GM12892 (cell line): ENCODE measurements at regions not wholly inside any gene's neighbourhood (a gene's known extent, or its start where the extent isn't known, plus 50 kb on each side); places are given as distances from the start of the nearest gene placed in this dataset.

ENCODE experiments used
- DNase-seq: peaks from one replicate; pipeline ENCODE4 v3.0.0; 2011; ENCODE audit not compliant: insufficient read length
- FAIRE-seq: peaks from 2 replicates; lab custom pipeline; 2011; peaks lifted over from hg19 to GRCh38; lab: Jason Lieb, UNC
- POLR2A ChIP-seq: IDR thresholded peaks from 2 replicates; pipeline ENCODE4 v1.6.1; 2011; ENCODE audit warnings: low read depth, low read length, control low read depth
- POLR2AphosphoS5 ChIP-seq: IDR thresholded peaks from 2 replicates; pipeline ENCODE4 v1.6.1; 2011; ENCODE audit warnings: low read depth, low read length, control low read depth
- TAF1 ChIP-seq: IDR thresholded peaks from 2 replicates; pipeline ENCODE4 v1.6.1; 2011; ENCODE audit warnings: low read depth, mild to moderate bottlenecking, control low read depth, low read length, borderline replicate concordance

DNA sequence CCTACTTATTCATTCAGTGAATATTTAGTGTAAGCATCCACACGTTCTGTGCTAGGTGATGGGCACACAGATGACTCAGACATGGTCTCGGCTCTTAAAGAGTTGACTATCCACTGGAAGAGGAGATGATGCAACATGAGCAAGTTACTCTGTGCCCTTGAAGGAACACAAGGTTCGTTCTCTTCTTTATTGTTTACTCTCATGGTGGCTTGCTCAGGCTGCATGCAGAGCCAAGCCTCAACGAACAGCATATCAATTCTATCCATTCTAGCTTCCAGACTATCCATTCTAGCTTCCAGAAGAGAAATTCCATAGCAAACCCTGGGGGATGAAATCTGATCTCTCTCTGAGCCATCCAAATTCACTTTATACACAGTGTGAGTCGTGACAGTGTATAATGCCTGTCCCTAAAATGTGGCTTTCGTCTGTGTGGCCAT, 68.1 kb upstream of the CTAGE1 start:
- DNase-seq (no peak), FAIRE-seq (no peak)
- TF ChIP-seq POLR2AphosphoS5 (no peak), POLR2A (no peak), TAF1 (no peak)

DNA sequence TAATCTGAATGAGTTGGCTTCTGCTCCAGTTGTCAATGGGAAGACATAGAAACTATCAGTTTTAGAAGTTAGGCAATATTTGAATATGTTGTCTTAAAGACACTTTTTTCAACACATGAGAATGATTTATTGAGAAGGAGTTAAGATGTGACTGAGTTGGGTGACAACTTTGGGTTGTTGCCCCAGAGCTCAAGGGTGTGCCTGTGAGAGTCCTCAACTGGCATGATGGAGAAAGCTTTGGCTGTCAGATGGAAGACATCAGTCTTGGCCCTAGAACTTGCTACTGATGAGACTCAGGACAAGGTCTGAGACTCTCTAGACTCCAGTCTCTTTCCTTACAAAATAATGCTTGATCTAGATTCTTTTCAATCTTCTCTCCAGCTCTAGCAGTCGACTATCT, 69.0 kb upstream of the CTAGE1 start:
- FAIRE-seq (no peak), DNase-seq (no peak)
- TF ChIP-seq POLR2A (no peak), TAF1 (no peak), POLR2AphosphoS5 (no peak)

DNA sequence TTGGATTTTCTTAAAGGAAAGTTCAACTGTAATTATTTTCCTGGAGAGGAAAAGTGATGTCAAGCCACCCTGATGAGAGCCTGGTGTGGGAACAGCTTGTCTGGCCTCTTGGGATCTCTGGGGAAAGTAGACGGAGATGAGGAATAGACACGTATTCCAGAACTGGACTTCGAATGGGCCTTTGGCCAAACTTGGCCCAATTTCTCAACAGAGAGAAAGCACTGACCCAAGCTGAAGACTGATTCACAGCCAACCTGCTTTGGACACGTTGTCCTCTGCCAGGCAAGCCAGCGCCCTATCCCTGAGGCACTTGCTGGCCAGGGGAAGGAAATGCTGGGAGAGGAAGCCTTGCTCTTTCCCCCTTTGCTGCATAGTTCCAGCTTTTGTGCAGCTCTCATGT, 70.8 kb upstream of the CTAGE1 start:
- DNase-seq (no peak), FAIRE-seq (no peak)
- no peak for TF ChIP-seq POLR2A
- TF ChIP-seq TAF1, result no peak
- no peak for TF ChIP-seq POLR2AphosphoS5

DNA sequence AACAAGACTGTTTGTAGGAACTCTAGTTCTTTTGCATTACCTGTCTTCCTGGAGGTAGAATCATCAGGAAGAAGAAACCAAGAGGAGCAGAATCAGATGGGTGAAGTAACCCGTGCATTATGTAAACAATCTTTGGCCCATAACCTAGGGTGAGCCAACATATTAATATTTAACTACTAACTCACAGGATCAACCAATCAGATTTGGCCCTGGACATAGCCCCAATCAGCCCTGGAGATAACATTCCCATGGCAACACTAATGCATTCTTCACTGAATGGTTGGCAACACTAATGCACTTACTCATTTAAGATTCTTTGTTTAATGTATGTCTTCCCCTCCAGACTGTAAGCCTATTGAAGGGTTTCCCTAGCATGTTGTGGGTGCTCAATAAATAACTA, 72.0 kb upstream of the CTAGE1 start:
- DNase-seq, result no peak
- no peak for TF ChIP-seq POLR2AphosphoS5
- no peak for FAIRE-seq

DNA sequence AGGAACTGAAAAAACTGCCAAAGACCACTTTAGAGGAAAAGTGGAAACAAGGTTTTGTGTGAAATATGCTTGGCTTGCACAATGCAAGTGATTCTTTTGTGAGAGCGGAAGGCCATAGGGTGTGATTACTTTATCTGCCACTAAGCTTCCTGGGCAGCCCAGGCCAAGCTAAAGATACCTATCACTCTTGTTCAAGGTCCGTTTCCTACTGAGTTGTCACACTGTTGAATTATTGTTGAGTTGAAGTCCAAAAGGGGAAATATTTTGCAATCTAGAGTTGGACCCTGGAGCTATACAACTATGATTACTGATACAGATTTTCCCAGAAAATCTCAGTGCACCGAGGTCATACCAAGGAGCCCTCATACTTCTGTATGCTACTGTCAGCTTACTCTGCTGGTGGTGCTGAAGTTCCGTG, 72.7 kb upstream of the CTAGE1 start:
- DNase-seq, result no peak
- FAIRE-seq, result no peak
- TF ChIP-seq TAF1, result no peak
- no peak for TF ChIP-seq POLR2A
- no peak for TF ChIP-seq POLR2AphosphoS5

DNA sequence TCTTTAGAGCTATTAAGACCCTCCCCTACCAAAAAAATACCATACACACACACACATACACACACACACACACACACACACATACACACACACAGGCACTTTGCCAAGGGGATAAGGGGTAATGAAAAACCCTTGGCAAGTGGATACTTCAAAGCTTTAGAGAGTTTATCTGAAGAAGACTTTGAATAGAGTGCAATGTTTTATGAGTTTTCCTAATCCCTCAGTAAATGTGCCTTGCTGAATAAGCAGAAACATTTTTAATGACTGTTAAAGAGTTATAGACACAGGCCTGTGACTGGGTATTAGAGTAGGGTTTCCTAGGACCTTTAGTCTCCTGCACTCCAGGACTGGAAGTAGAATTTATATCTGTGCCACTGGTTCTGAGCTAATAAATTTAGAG, 75.5 kb upstream of the CTAGE1 start:
- DNase-seq (no peak), FAIRE-seq (no peak)
- TF ChIP-seq POLR2AphosphoS5, result no peak
- no peak for TF ChIP-seq TAF1
- TF ChIP-seq POLR2A, result no peak

DNA sequence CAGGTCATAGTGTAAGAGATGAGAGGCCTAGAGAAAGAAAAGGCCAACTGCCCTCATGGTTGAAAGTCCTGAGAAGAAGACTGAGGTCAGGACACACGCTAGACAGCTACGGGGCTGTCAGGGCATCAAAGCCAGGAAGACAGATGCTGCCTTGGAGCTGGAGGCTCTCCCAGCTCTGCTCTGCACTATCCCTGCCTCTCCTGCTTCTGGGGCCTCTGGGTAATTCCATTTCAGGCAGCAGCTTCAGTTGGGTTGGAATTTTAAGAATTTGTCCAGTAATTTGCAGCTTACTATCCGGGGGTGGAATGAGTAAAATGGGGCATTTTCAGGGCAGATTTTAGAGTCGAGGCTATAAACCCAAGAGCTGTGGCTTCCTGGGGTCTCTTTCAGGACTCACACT, 76.2 kb upstream of the CTAGE1 start:
- DNase-seq (no peak), FAIRE-seq (no peak)
- TF ChIP-seq POLR2A, result no peak
- TF ChIP-seq POLR2AphosphoS5, result no peak
- TF ChIP-seq TAF1, result no peak

DNA sequence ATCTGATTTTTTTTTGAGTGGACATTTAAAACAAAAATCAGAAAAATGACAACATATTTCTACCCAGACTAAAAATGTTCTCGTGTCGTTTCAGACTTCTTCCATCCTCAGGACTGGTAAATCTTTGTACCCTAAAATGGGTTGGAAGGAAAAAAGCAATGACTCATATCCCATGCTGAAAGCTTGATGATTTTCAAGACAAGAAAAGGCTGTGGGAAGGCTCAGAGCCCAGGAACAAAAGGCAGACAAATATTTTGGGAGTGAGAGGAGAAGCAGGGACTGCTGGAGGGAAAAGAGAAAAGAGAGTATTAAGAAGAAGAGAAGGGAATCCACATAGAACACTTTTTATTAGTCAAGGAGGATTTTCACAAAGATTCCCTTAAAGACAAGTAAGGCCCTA, 77.1 kb upstream of the CTAGE1 start:
- no peak for FAIRE-seq
- no peak for TF ChIP-seq TAF1
- TF ChIP-seq POLR2AphosphoS5, result no peak
- no peak for TF ChIP-seq POLR2A
- no peak for DNase-seq

DNA sequence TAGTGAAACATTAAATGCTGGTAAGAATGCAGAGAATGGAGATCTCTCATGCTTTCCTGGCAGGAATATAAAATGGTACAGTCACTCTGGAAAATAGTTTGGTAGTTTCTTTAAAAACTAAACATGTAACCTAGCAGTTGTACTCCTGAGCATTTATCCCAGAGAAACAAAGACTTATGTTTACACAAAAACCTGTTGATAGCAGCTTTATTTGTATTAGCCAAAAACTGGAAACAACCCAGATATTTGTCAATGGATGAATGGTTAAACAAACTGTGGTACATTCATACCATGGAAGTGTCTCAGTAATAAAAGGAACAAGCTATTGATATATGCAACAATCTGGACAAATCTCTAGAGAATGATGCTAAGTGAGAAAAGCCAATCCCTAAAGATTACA, 81.7 kb upstream of the CTAGE1 start:
- no peak for TF ChIP-seq POLR2AphosphoS5
- TF ChIP-seq POLR2A, result no peak
- TF ChIP-seq TAF1, result no peak
- FAIRE-seq, result no peak
- DNase-seq, result no peak

DNA sequence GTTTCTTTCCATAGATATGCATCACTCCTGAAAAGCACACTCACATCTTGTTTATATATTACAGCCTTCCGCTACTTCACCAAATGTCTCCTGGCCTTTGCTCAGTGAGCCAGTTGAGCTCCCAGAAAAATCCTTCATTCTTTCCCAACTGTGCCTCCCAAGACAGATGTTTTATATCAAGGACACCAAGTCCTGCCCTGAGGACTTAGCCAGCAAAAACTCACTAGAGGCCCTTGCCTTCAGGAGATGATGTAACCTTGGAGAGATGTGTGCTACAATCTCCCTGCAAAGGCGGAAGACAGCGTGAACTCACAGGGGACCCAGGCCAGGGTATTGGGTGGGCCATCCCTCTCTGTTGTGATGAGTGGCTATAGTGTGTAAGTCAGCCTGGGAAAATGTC, 86.1 kb upstream of the CTAGE1 start:
- TF ChIP-seq TAF1 (no peak), POLR2A (no peak), POLR2AphosphoS5 (no peak)
- no peak for DNase-seq
- no peak for FAIRE-seq

DNA sequence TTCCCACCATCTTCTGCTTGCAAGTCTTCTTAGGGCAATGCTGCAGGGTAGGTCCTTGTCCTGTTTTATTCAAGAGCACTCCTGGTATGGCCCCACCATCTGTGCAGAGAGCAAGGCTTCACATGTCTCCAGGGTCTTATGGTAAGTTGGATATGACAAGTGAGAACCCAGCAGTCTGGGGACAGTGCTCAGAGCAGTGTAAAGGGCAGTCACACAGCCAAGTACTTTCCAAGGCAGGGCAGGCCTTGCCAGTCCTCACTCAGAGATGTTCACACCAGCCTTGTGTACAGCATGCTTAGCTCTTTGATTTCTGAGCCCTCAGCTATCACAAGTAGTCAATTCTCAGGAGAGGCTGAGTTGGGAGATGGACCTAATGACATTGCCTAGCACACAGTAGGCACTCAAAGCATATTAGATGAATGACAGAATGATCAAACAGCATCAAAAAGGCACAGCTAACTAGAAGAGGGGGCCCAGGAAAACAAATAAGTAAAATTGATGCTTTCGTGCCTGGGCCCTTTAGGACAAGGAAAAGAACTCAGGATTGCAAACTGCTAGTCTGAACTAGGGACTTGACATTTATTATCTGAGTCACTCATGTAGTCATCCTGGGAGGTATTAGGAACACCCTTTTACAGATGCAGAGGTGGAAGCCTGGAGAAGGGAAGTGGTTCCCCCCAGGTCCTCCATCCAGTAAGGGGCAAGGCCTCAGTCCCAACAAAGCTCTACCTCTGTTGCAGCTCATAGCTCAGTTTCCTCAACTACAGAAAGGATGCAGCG, 86.7 kb upstream of the CTAGE1 start:
- DNase-seq (no peak), FAIRE-seq (no peak)
- no peak for TF ChIP-seq TAF1
- no peak for TF ChIP-seq POLR2AphosphoS5
- TF ChIP-seq POLR2A, result no peak

DNA sequence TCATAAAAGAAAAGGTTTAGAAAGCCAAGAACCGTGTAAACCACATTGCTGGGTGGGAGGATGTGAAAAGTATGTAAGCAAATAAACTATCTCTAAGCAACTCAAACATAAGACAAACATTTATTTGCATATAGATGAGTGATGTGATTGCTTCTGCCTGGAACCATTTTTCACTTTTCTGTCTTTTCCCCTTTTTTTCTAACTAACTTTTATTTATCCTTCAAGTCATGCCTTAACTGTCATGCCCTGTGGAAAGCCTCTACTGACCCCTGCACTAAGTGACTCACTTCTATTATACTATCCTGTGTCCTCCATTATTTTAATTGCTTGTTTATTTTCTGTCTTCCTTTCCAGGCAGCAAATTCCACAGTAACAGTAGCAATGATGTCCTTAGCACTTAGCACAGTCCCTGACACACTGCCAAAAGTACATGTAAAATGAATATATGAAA, 87.5 kb upstream of the CTAGE1 start:
- DNase-seq (no peak), FAIRE-seq (no peak)
- TF ChIP-seq TAF1 (no peak), POLR2AphosphoS5 (no peak), POLR2A (no peak)
